ENCODE measurements at regions not wholly inside any gene's neighbourhood (a gene's known extent, or its start where the extent isn't known, plus 50 kb on each side); places are given as distances from the start of the nearest gene placed in this dataset.

DNA sequence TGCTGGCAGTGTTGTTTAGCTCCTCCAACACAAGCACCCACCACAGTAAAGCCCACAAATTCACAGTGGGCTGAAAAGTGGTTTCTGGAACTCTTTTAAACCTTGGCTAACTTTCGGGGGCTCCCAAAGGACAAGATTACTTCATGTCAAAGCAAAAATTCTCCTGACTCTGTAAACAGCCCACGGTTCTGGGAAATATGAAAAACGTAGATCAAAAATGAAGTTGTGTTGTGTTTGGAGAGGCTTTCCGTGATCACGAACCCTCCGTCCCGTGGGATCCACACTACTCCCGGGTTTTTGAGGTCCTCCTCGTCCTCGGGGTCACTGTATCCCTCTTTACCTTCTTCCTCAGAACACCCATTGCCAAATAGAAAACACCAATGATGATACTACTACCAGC, 159.0 kb upstream of the RUNX1 start:
- TF ChIP-seq, protein P1, sequence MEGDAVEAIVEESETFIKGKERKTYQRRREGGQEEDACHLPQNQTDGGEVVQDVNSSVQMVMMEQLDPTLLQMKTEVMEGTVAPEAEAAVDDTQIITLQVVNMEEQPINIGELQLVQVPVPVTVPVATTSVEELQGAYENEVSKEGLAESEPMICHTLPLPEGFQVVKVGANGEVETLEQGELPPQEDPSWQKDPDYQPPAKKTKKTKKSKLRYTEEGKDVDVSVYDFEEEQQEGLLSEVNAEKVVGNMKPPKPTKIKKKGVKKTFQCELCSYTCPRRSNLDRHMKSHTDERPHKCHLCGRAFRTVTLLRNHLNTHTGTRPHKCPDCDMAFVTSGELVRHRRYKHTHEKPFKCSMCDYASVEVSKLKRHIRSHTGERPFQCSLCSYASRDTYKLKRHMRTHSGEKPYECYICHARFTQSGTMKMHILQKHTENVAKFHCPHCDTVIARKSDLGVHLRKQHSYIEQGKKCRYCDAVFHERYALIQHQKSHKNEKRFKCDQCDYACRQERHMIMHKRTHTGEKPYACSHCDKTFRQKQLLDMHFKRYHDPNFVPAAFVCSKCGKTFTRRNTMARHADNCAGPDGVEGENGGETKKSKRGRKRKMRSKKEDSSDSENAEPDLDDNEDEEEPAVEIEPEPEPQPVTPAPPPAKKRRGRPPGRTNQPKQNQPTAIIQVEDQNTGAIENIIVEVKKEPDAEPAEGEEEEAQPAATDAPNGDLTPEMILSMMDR (IDR thresholded peaks at IDR 0.05 in 8 of 11, conservative IDR thresholded peaks at IDR 0.05 in 3 of 11) = no peak
- TF ChIP-seq POLR2AphosphoS5 (IDR thresholded peaks at IDR 0.05) = no peak

Measured in spleen (tissue), 7 donors.